Ovary (tissue), 3 donors: ENCODE measurements at regions not wholly inside any gene's neighbourhood (a gene's known extent, or its start where the extent isn't known, plus 50 kb on each side); places are given as distances from the start of the nearest gene placed in this dataset.

Experiments
- CTCF ChIP-seq, 3 donors: fragments of 450-650 bp in 2 of 3; fragments of 200-600 bp in 1 of 3; IDR thresholded peaks; one replicate each; pipeline versions ENCODE4 v1.5.1 to v1.8.0; 2016 to 2022; ENCODE audit warnings: antibody characterized with exemption in 3 of 3, mild to moderate bottlenecking in 1 of 3
- EP300 ChIP-seq: sonication (generic); formaldehyde crosslinking; IDR thresholded peaks from one replicate; pipeline ENCODE4 v1.6.1; 2017; ENCODE audit warnings: antibody characterized with exemption
- POLR2A ChIP-seq: fragments of 450-650 bp; IDR thresholded peaks from one replicate; pipeline ENCODE4 v1.6.1; 2017; ENCODE audit warnings: antibody characterized with exemption, mild to moderate bottlenecking, moderate library complexity
- donor health status: DM: no; HTN: no; CAD: no.

DNA sequence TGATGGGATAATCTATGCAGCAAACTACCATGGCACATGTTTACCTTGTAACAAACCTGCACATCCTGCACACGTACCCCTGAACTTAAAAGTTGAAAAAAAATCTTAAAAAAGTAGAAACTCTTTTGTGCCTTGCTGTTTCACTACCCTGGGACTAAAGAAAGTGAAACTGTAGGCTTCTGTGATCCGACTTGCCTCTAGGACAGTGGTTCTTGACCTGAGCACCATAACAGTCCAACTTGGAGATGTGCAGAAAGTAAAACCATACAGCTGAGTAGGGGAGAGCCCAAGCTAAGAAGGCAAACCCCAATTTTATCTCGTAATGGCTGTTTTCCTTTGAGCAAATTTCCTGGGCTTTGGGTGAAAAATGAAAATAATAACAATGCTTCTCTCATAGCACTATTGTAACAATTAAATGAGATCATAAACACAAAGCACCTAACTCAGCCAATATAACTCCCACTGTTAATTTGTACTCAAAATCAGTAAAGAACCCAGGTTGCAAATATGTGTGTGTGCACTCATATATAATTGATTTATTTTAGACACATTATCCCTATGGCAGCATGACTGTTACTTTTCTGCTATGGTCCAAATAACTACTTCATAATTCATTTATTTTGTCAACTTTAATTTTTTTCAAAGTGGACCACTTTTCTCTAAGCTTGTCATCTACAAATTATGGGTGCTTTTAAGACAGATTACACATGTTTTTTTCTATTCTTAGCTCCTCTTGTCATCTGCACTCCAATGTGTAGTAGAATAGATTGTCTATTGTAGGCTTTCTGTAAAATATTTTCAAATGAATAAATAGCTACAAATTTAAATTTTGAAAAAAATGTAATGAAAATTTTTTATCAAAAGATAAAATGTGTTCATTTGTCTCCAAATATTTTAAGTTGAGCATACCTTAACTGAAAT is 334.9 kb downstream of the BTG1 start:
- TF ChIP-seq CTCF (IDR thresholded peaks at IDR 0.05) (no peak), EP300 (no peak), POLR2A (no peak)
